LHCN-M2 (cell line): ENCODE measurements at regions not wholly inside any gene's neighbourhood (a gene's known extent, or its start where the extent isn't known, plus 50 kb on each side); places are given as distances from the start of the nearest gene placed in this dataset.
"Not testable (repeated sequence)": the region's sequence is repeated elsewhere in the genome, so short reads cannot be mapped to it uniquely, and the experiment has no call there.

ENCODE experiments used
- DNase-seq: peaks from one replicate; pipeline ENCODE4 v3.0.0-alpha.2; 2012; ENCODE audit warnings: low read depth

DNA sequence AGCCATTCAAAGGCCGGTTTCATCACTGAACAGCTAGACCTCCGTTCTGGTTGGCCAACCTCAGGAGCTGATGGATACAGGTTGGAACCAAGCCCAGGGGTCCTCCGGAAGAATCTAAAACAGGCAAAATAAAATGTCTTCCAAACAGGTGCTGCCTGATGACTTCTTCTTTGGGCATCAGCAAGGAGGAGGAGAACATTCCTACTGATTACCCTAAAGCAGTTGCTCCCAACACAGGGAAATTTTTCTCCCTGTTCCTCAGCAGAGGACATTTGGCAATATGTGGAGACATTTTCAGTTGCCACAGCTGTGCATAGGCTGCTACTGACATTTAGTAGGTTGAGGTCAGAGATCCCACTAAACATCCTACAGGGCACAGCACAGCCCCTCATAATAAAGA is 319.3 kb upstream of the PPARGC1A start:
- peak; percentile 55 for DNase-seq

GRCh38 chr4:24208691-24209090 is 318.8 kb upstream of the PPARGC1A start:
- no peak for DNase-seq

DNA sequence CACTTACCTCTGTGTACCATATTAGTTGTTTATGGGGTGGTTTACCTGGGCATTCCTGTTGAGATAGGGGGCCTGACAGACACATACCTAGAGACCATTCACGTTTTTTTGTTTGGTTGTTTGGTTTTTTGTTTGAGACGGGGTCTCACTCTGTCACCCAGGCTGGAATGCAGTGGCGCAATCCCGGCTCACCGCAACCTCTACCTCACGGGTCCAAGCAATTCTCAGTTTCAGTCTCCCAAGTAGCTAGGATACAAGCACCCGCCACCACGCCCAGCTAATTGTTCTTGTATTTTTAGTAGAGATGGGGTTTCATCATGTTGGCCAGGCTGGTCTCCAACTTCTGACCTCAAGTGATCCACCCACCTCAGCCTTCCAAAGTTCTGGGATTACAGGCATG is 314.9 kb upstream of the PPARGC1A start:
- not testable (repeated sequence) for DNase-seq

DNA sequence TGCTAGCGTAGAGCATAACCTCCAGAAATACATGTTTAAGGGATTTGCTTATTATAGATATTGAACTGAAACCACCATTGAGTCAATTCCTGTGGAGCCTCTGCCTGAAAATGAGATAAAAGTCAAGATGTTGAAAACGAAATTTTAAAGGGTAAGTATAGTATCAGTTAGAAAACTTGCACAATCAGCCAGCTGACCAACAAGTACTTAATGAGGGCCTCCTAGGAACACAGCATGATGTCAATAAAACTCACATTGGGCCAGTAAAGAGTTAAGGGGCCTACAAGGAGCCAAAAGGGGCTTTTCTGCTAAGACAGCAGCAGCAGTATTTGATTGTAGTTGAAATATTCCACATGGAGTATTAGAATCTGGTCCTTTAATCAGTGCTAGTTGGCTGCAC is 314.1 kb upstream of the PPARGC1A start:
- no peak for DNase-seq

DNA sequence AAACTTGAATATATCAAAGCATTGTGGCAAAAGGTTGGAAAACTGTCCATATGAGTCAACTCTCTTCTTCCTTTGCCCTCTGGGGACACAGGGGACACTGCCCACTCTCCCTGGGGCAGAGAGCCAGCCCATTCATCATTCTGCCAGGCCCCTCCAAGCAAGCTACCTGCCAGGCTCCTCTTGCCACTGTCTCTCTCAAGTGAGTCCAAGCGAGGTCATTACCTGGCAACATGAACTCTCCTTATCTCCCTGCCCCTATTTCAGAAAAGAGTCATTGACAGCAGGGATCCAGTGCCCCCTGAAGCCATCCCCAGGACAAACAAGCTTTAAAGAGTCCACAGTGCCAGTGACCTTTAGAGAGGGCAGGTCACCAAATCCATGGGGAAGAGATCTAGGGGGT is 312.7 kb upstream of the PPARGC1A start:
- no peak for DNase-seq

DNA sequence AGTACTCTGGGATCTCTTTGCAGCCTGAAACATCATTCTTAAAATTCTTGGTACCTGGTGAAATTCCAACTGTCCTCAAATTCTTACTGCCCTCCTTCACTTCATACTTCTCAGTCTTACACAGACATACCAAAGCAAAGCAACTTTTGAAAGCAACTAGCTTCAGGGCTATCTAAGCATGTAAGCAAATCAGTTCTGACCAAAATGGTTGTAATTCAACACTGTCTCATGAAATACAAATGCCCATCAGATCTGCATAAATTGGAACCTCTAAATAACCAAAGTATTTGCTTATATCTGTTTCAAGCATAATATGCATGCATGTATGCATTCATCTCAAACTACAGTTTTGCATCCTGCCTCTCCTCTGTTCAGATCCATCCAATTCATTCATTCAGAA is 308.1 kb upstream of the PPARGC1A start:
- no peak for DNase-seq

DNA sequence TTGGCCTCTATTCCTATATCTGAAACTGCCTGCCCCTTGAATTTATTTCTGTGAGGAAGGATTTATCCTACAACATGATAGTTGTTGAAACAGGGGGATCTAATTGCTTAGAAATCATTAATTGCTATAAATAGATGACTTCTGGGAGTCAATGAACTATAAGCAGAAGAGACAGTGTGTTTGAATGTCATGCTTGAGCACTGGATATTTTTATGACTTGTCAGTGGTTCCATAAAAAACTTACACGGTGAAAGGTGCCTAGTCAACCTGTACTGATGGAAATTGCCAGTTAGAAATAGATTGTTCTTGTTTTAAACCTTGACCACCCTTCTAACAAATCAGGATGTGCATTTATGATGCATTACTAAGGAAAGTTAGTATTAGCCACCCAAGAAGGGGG is 306.9 kb upstream of the PPARGC1A start:
- DNase-seq, result no peak

DNA sequence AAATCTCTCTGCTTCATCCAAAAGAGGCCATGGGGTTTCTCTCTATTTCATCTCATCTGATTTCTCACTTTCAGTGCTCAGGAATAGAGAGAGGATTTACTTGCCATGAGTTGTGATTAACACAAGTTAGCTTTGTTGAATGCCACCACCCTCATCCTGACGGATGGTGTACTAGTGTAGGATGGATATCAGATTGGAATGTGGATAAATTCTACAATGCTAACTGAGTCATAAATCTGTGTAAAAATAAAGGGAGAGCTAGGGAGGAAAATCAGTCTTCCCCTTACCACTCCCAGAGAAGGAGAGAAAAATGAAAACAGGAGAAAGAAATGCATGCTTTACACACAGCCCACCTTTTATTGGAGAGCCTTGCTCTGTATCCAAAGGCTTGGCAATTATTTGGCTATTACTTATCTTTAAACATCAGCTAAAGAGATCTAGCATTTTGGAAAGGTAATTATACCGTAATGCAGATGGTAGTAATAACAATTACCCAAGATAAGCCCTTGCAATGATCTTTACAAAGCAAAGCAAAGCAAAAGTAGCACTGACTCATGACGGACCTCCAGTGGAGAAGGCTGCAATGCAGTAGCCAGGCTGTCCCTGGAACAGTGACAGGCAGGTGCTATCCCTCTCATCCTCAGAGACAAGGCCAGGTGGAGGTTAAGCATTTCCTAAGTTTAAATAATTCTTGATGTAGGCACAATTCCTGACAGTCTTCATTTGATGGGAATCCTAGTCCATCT is 306.3 kb upstream of the PPARGC1A start:
- DNase-seq, result no peak

DNA sequence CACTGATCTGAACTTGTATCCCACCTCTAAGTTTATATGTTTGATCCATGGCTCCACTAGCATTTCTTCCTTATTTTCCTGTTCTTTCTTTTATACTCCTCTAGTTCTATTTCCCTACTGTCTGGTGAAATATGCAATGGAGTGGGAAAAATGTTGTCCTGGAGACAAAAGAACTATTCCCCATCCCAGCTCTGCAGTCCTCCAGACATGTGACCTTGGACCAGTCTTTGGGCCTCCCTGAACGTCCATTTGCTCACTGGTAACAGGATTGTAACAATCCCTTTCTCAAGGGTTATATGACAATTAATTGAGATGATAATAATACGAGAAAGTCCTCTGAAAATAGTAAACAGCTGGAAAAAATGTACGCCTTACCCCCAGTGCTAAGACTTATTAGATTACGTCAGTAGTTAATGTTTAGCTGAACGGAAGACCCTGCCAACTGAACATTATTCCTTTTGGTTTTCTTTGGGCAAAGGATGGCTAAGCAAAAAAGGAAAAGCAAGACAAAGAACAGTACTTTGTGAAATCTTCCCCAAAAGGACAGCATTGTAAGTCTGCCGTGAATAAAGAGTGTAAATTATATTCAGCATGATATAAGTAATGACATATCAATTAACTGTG is 302.3 kb upstream of the PPARGC1A start:
- no peak for DNase-seq

DNA sequence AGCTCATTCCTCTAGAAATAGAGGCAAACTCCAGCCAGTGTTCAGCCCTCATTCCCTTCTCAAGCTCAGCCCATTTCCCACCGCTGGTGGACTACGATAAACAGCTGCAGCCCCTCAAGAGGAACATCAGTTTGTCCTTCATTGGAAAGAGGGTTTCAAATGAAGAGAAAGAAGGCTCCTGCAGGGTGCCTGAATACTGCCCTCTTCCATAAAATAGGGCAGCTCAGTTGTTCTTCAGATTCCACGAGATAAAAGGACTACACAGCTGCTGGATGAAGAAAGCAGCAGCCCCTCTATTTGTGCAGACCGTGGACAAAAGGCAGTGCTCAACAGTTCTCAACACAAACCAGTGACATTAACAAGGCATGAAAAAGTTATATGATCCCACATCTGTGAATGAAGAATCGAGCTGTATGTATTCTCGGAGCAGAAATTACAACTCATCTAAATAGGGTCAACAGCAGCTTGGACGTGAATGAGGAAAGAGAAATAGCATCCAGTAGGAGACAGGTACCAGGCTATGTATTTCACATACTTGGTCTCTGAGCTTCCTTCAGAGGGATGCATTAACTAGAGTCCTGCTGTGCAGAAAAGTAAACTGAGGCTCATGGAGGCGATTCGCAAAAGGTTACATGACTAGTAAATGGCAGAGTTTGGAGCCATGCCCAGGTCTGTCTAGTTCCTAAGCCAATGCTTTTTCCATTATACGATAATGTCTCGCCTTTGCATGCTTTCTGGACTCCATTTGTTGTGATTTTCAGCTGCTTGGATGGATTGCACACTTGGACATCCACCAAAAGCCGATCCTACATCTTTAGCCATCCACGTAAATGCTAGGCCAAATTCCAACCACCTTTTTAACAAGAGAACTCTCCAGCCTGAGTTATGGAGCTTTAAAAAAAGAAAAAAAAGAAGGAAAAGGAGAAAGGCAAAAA is 301.2 kb upstream of the PPARGC1A start:
- no peak for DNase-seq

GRCh38 chr4:24188459-24188858 is 298.6 kb upstream of the PPARGC1A start:
- DNase-seq, result no peak

- DNase-seq, result no peak
Measured at GRCh38 chr4:24186466-24186865, 296.6 kb upstream of the PPARGC1A start.

GRCh38 chr4:24181005-24181404 is 291.2 kb upstream of the PPARGC1A start:
- DNase-seq, result no peak

DNA sequence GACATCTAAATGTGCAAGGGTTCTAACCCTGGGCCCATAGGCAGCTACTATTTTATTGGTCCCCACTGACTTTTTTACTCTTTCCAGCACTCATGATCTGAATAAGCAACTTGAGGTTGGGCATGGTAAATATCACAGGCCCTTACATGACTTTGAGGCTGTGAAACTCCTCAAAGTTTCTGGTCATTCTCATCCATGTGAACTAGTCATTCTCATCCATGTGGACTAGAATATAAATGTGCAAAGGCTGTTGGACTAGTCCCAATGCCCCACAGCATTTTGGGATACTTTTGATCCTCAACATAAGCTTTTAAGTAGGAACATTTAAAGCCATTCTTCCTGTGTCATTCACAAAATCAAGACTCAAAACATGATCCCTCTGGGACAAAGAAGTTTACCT is 290.7 kb upstream of the PPARGC1A start:
- DNase-seq, result no peak

DNA sequence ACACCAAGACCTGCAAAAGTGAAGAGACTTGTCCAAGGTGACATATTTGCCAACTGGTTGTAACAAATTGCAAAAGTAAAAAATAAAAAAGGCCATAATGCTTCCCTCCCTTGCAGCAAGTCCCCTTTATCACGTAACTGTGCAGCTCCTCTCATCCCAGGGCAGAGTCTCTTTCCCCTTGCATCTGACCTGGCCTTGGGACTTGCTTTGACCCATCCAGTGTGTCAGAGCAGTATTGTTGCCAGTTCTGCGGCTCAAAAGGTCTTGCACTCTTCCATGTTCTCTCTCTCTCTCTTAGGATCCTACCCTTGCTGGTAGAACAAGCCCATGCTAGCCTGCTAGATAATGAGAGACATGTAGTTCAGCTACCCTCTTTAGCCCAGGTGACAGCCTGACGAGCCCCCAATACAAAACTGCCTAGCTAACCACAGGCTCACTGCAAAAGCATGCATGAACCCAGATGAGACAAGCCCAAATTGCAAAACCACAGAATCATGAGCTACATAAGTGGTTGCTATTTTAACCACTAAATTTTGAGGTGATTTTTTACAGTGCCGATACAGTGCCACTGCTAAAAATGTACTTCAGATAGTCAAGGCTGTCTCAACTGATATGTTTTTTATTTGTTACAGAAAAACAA is 289.5 kb upstream of the PPARGC1A start:
- peak; percentile 25 for DNase-seq

DNA sequence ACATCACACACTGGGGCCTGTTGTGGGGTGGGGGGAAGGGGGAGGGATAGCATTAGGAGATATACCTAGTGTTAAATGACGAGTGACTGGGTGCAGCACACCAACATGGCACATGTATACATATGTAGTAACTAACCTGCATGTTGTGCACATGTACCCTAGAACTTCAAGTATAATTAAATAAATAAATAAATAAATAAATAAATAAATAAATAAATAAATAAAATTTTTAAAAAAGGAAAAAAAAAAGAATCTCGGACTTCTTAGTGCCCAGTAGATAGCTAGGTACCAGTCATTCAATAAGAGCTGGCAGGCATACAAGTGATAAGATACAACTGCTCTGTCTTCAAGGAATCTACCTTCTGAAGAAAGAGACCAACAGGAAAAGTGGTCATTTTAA is 287.6 kb upstream of the PPARGC1A start:
- DNase-seq, result not testable (repeated sequence)

DNA sequence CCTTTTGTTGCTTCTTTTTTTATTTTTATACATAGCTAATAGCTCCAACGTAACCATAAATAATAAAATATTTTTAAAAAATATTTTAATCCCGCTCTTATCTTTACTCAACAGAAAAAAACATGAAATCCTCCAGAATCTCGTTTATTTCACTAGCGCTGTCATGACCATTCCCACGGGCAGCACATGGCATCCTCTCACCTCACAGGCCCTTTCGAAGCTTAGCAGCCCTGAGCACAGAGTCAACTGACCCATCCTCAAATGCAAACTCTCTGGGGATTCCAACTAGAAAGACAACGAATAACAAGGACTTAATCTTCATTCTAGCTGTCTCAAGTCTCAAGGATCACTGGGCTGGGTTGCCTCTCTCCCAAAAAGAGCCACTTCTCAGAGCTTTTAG is 285.9 kb upstream of the PPARGC1A start:
- no peak for DNase-seq

- DNase-seq, result peak; percentile 66
Measured at GRCh38 chr4:24174602-24175001, 284.8 kb upstream of the PPARGC1A start.

- no peak for DNase-seq
Measured at GRCh38 chr4:24172406-24172805, 282.6 kb upstream of the PPARGC1A start.

GRCh38 chr4:24169956-24170355 is 280.1 kb upstream of the PPARGC1A start:
- no peak for DNase-seq

DNA sequence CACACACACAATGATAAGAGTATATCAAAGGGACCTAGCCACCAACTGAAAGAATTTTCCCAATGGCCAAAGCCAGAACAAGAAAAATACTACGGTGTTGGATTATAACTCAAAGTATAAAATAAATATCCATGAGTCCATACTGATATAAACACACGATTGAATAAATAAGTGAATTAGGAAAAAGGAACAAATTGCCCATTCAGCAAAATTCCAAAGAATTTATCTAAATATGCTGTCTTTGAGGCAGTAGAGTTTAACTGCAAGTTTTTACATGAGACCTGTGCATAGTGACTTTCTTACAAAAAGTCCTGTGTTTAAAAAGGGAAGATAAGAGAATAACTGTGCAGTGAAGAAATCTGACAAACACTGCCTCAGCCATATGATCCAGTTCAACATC is 278.8 kb upstream of the PPARGC1A start:
- DNase-seq, result no peak

- DNase-seq, result no peak
Measured at GRCh38 chr4:24166501-24166900, 276.7 kb upstream of the PPARGC1A start.
